ENCODE measurements at regions not wholly inside any gene's neighbourhood (a gene's known extent, or its start where the extent isn't known, plus 50 kb on each side); places are given as distances from the start of the nearest gene placed in this dataset.
"Not testable (repeated sequence)": the region's sequence is repeated elsewhere in the genome, so short reads cannot be mapped to it uniquely, and the experiment has no call there.

DNA sequence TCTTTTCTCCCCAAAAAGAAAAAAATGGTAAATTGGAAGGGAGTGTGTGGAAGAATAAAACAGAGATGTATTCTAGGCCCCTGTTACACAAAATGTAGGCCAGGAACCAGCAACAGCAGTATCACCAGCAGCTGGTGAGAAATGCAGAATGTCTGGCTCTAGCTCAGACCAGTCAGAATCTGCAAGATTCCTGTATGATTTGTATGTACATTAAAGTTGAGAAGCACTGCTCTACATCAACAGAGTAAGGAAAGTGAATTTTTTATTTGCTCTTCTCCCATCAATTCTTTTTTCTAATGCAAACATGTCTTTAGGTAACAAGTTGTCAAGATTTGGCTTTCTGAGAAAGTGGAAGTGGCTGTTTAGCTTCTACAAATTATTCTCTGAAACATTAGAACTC is 235.4 kb upstream of the FANCL start:
- TF ChIP-seq, protein P1, sequence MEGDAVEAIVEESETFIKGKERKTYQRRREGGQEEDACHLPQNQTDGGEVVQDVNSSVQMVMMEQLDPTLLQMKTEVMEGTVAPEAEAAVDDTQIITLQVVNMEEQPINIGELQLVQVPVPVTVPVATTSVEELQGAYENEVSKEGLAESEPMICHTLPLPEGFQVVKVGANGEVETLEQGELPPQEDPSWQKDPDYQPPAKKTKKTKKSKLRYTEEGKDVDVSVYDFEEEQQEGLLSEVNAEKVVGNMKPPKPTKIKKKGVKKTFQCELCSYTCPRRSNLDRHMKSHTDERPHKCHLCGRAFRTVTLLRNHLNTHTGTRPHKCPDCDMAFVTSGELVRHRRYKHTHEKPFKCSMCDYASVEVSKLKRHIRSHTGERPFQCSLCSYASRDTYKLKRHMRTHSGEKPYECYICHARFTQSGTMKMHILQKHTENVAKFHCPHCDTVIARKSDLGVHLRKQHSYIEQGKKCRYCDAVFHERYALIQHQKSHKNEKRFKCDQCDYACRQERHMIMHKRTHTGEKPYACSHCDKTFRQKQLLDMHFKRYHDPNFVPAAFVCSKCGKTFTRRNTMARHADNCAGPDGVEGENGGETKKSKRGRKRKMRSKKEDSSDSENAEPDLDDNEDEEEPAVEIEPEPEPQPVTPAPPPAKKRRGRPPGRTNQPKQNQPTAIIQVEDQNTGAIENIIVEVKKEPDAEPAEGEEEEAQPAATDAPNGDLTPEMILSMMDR (IDR thresholded peaks at IDR 0.05; ENCODE audit: low read depth, low read length), result no peak
- H3K4me3 ChIP-seq (ENCODE audit: low read depth, low read length), result no peak overlapping the region

DNA sequence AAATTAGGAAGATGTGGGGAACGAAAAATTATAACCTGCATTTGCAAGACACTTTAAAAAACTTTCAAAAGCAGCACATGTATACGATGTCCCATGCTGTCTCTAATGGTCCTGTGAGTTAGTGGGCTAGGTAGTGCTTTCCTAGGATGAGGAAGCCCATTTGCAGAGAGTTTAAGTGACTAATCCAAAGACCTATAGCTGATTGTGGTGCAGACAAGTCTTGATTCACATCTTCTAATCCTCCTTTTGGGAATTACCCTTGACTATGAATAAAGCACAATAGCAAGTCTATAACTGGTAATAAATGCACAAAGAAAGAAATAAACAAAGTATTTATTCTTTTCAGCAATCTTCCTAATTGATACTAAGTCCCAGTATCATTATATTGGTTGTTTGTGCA is 234.6 kb upstream of the FANCL start:
- no peak overlapping the region for H3K4me3 ChIP-seq (ENCODE audit: low read depth, low read length)
- TF ChIP-seq, protein P1 (IDR thresholded peaks at IDR 0.05; ENCODE audit: low read depth, low read length), result no peak

DNA sequence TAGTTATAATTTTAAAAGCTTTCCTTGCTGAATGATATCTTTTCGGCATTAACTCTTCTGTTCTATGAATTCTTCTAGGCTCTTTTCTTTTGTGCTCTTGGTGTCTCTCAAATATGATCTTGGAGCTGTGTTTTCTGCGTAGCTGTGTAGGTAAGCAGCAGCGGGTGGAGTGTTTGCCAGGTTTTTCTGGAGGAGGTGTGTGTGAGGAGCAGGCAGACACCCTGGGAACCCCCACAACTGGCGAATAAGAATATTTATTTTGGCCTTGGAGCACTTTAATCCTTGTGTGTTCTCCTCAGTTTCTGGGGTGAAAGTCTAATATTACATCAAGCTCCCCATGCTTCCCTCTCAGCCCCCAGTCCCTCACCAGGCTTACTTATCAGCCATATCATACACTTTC is 232.0 kb upstream of the FANCL start:
- TF ChIP-seq, protein P1 (IDR thresholded peaks at IDR 0.05; ENCODE audit: low read depth, low read length), result no peak

DNA sequence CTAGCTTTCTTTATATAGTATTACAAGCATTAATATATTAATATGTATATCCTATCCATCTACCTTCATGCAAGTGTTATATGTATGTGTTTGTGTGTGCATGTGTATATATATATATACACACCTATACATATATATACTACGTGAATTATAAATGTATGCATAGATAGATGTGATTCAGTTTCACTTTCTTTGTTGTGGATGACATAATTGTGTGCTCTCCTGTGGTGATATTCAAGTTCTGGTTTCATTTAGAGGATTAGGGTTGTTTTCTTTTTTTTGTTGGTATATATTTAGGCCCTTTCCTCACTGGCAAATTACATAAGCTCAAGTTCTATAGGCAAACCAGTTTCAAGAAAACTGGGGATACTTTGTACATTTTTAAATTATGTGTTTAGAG is 225.7 kb upstream of the FANCL start:
- H3K4me3 ChIP-seq (ENCODE audit: low read depth, low read length), result no peak overlapping the region
- TF ChIP-seq, protein P1 (IDR thresholded peaks at IDR 0.05; ENCODE audit: low read depth, low read length), result no peak

More for the DNA sequence above, 232.0 kb upstream of the FANCL start:
- H3K4me3 ChIP-seq (ENCODE audit: low read depth, low read length), result no peak overlapping the region

DNA sequence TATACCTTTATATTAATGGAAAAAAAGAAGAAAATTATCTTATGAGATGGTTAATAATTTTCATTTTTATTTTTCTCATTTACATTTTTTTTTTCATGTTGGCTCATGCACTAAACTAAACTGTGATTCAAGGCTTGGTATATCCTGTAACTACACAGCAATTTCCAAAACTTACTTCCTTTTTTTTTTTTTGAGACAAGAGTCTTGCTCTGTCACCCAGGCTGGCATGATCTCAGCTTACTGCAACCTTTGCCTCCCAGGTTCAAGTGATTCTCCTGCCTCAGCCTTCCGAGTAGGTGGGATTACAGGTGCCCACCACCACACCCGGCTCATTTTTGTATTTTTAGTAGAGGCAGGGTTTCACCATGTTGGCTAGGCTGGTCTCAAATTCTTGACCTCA is 224.9 kb upstream of the FANCL start:
- not testable (repeated sequence) for H3K4me3 ChIP-seq (ENCODE audit: low read depth, low read length)

DNA sequence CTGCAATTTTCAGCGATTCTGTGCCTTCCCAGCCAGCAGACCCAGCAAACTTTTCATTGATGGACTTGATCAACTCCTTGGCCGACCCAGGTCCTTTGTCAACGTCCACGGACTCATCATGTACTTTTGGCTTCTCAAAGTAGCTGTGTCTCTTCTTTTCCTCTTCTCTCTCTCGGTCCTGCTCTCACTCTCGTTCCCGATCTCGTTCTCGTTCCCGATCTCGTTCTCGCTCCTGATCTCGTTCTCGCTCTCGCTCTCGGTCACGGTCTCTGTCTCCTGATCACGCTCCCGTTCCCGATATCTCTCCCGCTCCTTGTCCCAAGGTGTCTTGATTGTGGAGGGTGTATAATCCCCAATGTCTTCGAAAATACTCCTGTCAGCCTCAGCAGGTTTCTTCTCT is 219.5 kb upstream of the FANCL start:
- no peak overlapping the region for H3K4me3 ChIP-seq (ENCODE audit: low read depth, low read length)
- TF ChIP-seq, protein P1 (IDR thresholded peaks at IDR 0.05; ENCODE audit: low read depth, low read length), result no peak

DNA sequence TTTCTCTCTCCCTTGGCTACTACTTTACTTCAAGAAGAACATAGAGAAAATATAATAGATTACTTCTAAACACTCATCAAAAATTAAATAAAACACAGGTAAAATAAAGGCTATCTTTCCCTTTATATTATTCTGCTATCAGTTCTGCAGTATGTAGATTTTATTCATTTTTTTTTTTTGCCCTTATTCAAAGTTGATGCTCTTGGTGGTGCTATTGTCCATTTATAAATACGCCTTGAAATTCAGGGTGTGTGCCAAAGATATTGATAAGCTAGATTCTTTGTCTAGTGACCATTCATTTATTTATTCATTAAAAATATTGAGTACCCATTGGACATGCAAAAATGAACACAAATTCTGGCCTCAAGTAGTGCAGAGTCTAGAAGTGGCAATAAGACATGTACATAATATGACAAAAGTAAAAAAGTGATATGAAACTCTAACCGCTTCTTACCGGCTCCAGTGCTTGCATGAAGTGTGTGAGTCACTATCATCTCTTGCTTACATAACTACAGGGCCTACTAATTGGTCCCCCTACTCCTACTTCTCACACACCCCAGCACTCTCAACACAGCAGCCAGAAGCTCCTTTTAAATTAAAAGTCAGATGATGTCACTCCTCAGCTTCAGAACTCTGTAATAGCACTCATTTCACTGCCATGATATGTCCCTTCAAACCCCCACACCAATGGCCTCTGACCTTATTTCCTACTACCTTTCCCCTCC is 208.3 kb upstream of the FANCL start:
- no peak overlapping the region for H3K4me3 ChIP-seq (ENCODE audit: low read depth, low read length)
- TF ChIP-seq, protein P1 (IDR thresholded peaks at IDR 0.05; ENCODE audit: low read depth, low read length), result no peak

DNA sequence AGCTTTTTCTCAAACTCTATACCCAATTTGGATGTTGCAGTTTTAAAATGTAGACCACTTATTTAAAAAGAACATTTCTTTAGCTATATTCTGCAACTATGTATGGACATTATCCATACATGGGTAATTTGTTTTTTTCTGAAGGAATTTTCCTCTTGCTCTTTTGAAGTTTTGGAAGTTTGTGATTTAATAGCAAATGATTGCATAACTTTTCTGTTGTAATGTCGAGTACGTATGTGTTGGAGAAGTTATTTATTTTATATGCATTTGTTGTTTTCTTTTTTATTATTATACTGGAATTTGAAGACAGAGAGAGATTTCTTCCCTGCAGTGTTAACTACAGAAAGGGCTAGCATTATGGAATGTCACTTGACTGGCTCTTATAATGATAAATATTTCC is 207.7 kb upstream of the FANCL start:
- TF ChIP-seq, protein P1 (IDR thresholded peaks at IDR 0.05; ENCODE audit: low read depth, low read length), result no peak
- H3K4me3 ChIP-seq (ENCODE audit: low read depth, low read length), result no peak overlapping the region

Data from WI38 (cell line).